BJ (cell line): ENCODE measurements at regions not wholly inside any gene's neighbourhood (a gene's known extent, or its start where the extent isn't known, plus 50 kb on each side); places are given as distances from the start of the nearest gene placed in this dataset.

ENCODE experiments used
- CTCF ChIA-PET: fragments of 350-600 bp; formaldehyde crosslinking; extraction: SDS; loops from one replicate; lab custom pipeline; 2021; ENCODE audit warnings: antibody characterized with exemption, inconsistent platforms; lab: Yijun Ruan, JAX
- POLR2A ChIA-PET: fragments of 300-600 bp; sonication (Branson Sonifier 250); formaldehyde crosslinking; extraction: SDS; loops from one replicate; lab custom pipeline; 2021; ENCODE audit warnings: antibody characterized with exemption; lab: Charles Lee
- DNase-seq: peaks from one replicate; pipeline ENCODE4 v3.0.0-alpha.2; 2011; ENCODE audit warnings: low read depth
- H3K27me3 ChIP-seq: 2 replicates; pipeline ENCODE4 v1.6.0; 2011; ENCODE audit warnings: low read length; ENCODE audit not compliant: control insufficient read depth, insufficient read depth
- H3K36me3 ChIP-seq: 2 replicates; pipeline ENCODE4 v1.5.1; 2011; ENCODE audit warnings: low read length; ENCODE audit not compliant: control insufficient read depth, insufficient read depth
- H3K4me3 ChIP-seq: 2 replicates; pipeline ENCODE4 v1.5.1; 2011; ENCODE audit warnings: low read depth, mild to moderate bottlenecking, control low read depth, low read length
- CTCF ChIP-seq: IDR thresholded peaks from 2 replicates; pipeline ENCODE4 v1.5.1; 2011; ENCODE audit warnings: low read depth, mild to moderate bottlenecking, control low read depth, inconsistent platforms, low read length, moderate library complexity; ENCODE audit not compliant: insufficient read depth

GRCh38 chr5:29002481-29002880 is 1964.1 kb upstream of the CDH9 start:
- DNase-seq = no peak
- H3K27me3 ChIP-seq = no peaks in the 10 kb centered on the region
- POLR2A ChIA-PET = no interaction called here
- H3K36me3 ChIP-seq = no peaks in the 10 kb centered on the region
- no peak overlapping the region for H3K4me3 ChIP-seq
- CTCF ChIA-PET = no interaction called here
- TF ChIP-seq CTCF = no peak

GRCh38 chr5:29001666-29002065 is 1963.3 kb upstream of the CDH9 start:
- no peak for TF ChIP-seq CTCF
- H3K36me3 ChIP-seq = no peaks in the 10 kb centered on the region
- ChIA-PET CTCF (no interaction called here), POLR2A (no interaction called here)
- H3K27me3 ChIP-seq = no peaks in the 10 kb centered on the region
- H3K4me3 ChIP-seq = no peak overlapping the region
- no peak for DNase-seq

- H3K4me3 ChIP-seq = no peak overlapping the region
- TF ChIP-seq CTCF = no peak
- H3K27me3 ChIP-seq = no peaks in the 10 kb centered on the region
- POLR2A ChIA-PET = no interaction called here
- CTCF ChIA-PET = no interaction called here
- H3K36me3 ChIP-seq = no peaks in the 10 kb centered on the region
- no peak for DNase-seq
Measured at GRCh38 chr5:28984639-28985038, 1946.3 kb upstream of the CDH9 start.

GRCh38 chr5:28975508-28975907 is 1937.1 kb upstream of the CDH9 start:
- ChIA-PET CTCF (no interaction called here), POLR2A (no interaction called here)
- Histone ChIP-seq H3K4me3 (no peak overlapping the region), H3K36me3 (no peaks in the 10 kb centered on the region), H3K27me3 (no peaks in the 10 kb centered on the region)
- no peak for DNase-seq
- no peak for TF ChIP-seq CTCF

GRCh38 chr5:28967848-28968247 is 1929.5 kb upstream of the CDH9 start:
- Histone ChIP-seq H3K4me3 (no peak overlapping the region), H3K36me3 (no peaks in the 10 kb centered on the region), H3K27me3 (no peaks in the 10 kb centered on the region)
- DNase-seq = no peak
- POLR2A ChIA-PET = no interaction called here
- TF ChIP-seq CTCF = no peak
- CTCF ChIA-PET = no interaction called here
